ENCODE measurements at regions not wholly inside any gene's neighbourhood (a gene's known extent, or its start where the extent isn't known, plus 50 kb on each side); places are given as distances from the start of the nearest gene placed in this dataset.

DNA sequence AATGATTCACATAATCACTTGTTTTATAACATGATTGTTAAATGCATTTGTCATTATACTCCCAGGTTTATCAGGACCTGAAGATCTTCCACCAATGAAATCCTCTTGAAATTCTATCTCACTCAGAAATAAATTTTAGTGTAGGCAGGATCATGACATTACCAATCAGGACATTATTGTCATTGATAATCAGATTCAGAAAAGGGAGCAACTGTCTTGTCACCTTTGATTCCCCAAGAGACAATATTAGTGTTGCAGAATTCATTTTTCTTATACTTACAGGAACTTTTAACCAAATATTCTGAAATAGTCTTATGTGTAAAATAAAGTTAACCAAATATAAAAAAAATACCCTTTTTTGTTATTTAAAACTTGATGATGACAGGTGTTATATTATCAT, 1892.5 kb upstream of the ADGRL3 start:
- TF ChIP-seq POLR2A (IDR thresholded peaks at IDR 0.05; ENCODE audit: insufficient read depth in 1 of 2, low read depth in 2 of 2, low read length in 2 of 2) (no peak), ZSCAN21 (CRISPR knock-in tag; IDR thresholded peaks at IDR 0.05; ENCODE audit: borderline replicate concordance) (no peak), TCF12 (IDR thresholded peaks at IDR 0.05) (no peak), TCF12 (CRISPR knock-in tag; IDR thresholded peaks at IDR 0.05) (no peak), SMC3 (IDR thresholded peaks at IDR 0.05; ENCODE audit: low read length) (no peak), ZNF709 (CRISPR knock-in tag; IDR thresholded peaks at IDR 0.05) (no peak), FOXM1 (CRISPR knock-in tag; IDR thresholded peaks at IDR 0.05) (no peak), TBX3 (IDR thresholded peaks at IDR 0.05; ENCODE audit: borderline replicate concordance) (no peak), ZFP41 (CRISPR knock-in tag; IDR thresholded peaks at IDR 0.05; ENCODE audit: borderline replicate concordance) (no peak), ARNTL (CRISPR knock-in tag; IDR thresholded peaks at IDR 0.05) (no peak)
- TF ChIP-seq, protein P1, sequence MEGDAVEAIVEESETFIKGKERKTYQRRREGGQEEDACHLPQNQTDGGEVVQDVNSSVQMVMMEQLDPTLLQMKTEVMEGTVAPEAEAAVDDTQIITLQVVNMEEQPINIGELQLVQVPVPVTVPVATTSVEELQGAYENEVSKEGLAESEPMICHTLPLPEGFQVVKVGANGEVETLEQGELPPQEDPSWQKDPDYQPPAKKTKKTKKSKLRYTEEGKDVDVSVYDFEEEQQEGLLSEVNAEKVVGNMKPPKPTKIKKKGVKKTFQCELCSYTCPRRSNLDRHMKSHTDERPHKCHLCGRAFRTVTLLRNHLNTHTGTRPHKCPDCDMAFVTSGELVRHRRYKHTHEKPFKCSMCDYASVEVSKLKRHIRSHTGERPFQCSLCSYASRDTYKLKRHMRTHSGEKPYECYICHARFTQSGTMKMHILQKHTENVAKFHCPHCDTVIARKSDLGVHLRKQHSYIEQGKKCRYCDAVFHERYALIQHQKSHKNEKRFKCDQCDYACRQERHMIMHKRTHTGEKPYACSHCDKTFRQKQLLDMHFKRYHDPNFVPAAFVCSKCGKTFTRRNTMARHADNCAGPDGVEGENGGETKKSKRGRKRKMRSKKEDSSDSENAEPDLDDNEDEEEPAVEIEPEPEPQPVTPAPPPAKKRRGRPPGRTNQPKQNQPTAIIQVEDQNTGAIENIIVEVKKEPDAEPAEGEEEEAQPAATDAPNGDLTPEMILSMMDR (CRISPR knock-in tag; IDR thresholded peaks at IDR 0.05), result no peak
- TF ChIP-seq, protein P2, sequence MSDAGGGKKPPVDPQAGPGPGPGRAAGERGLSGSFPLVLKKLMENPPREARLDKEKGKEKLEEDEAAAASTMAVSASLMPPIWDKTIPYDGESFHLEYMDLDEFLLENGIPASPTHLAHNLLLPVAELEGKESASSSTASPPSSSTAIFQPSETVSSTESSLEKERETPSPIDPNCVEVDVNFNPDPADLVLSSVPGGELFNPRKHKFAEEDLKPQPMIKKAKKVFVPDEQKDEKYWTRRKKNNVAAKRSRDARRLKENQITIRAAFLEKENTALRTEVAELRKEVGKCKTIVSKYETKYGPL (CRISPR knock-in tag; IDR thresholded peaks at IDR 0.05), result no peak
- TF ChIP-seq, protein P3, sequence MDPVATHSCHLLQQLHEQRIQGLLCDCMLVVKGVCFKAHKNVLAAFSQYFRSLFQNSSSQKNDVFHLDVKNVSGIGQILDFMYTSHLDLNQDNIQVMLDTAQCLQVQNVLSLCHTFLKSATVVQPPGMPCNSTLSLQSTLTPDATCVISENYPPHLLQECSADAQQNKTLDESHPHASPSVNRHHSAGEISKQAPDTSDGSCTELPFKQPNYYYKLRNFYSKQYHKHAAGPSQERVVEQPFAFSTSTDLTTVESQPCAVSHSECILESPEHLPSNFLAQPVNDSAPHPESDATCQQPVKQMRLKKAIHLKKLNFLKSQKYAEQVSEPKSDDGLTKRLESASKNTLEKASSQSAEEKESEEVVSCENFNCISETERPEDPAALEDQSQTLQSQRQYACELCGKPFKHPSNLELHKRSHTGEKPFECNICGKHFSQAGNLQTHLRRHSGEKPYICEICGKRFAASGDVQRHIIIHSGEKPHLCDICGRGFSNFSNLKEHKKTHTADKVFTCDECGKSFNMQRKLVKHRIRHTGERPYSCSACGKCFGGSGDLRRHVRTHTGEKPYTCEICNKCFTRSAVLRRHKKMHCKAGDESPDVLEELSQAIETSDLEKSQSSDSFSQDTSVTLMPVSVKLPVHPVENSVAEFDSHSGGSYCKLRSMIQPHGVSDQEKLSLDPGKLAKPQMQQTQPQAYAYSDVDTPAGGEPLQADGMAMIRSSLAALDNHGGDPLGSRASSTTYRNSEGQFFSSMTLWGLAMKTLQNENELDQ (CRISPR knock-in tag; IDR thresholded peaks at IDR 0.05; ENCODE audit: borderline replicate concordance), result no peak
- TF ChIP-seq, protein P4, sequence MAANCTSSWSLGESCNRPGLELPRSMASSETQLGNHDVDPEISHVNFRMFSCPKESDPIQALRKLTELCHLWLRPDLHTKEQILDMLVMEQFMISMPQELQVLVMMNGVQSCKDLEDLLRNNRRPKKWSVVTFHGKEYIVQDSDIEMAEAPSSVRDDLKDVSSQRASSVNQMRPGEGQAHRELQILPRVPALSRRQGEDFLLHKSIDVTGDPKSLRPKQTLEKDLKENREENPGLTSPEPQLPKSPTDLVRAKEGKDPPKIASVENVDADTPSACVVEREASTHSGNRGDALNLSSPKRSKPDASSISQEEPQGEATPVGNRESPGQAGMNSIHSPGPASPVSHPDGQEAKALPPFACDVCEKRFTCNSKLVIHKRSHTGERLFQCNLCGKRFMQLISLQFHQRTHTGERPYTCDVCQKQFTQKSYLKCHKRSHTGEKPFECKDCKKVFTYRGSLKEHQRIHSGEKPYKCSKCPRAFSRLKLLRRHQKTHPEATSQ (CRISPR knock-in tag; IDR thresholded peaks at IDR 0.05; ENCODE audit: borderline replicate concordance), result no peak
